Gastrocnemius medialis (tissue), 4 donors: ENCODE measurements at regions not wholly inside any gene's neighbourhood (a gene's known extent, or its start where the extent isn't known, plus 50 kb on each side); places are given as distances from the start of the nearest gene placed in this dataset.

Experiments used
- POLR2A ChIP-seq, 2 donors: fragments of 450-650 bp; IDR thresholded peaks; one replicate each; pipeline ENCODE4 v1.6.1; 2017; ENCODE audit warnings: antibody characterized with exemption in 2 of 2, mild to moderate bottlenecking in 2 of 2, moderate library complexity in 2 of 2
- TF ChIP-seq, protein P1 (sequence below), 5 experiments: fragments of 450-650 bp in 3 of 5; fragments of 200-600 bp in 2 of 5; sonication (generic) in 2 of 5; IDR thresholded peaks in 4 of 5; conservative IDR thresholded peaks in 1 of 5; 1 replicate in 4 of 5; 2 replicates in 1 of 5; pipeline ENCODE4 v1.5.1; 2016 to 2019; ENCODE audit warnings: antibody characterized with exemption in 5 of 5, mild to moderate bottlenecking in 3 of 5, moderate library complexity in 3 of 5

DNA sequence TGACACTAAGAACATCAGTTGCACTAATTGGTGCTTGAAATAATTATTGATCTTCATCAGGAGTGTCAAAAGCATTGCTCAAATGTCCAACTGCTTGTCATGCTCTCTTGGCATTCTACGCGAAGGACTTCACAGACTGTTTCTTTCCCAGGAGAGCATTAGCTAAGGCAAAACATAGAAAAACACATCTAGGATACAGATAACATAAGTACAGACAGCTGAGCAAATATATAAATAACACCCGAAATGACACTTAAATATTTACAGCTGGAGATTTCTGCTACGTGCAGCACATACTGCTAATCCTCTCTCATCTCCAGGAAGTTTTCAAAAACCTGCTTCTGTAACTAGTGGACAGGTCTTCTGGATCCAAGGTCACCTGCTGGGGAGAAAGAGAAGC is 120.0 kb upstream of the PRMT8 start:
- no peak for TF ChIP-seq POLR2A (IDR thresholded peaks at IDR 0.05)
- TF ChIP-seq, protein P1, sequence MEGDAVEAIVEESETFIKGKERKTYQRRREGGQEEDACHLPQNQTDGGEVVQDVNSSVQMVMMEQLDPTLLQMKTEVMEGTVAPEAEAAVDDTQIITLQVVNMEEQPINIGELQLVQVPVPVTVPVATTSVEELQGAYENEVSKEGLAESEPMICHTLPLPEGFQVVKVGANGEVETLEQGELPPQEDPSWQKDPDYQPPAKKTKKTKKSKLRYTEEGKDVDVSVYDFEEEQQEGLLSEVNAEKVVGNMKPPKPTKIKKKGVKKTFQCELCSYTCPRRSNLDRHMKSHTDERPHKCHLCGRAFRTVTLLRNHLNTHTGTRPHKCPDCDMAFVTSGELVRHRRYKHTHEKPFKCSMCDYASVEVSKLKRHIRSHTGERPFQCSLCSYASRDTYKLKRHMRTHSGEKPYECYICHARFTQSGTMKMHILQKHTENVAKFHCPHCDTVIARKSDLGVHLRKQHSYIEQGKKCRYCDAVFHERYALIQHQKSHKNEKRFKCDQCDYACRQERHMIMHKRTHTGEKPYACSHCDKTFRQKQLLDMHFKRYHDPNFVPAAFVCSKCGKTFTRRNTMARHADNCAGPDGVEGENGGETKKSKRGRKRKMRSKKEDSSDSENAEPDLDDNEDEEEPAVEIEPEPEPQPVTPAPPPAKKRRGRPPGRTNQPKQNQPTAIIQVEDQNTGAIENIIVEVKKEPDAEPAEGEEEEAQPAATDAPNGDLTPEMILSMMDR (IDR thresholded peaks at IDR 0.05 in 4 of 5, conservative IDR thresholded peaks at IDR 0.05 in 1 of 5) = no peak
